ENCODE measurements at regions not wholly inside any gene's neighbourhood (a gene's known extent, or its start where the extent isn't known, plus 50 kb on each side); places are given as distances from the start of the nearest gene placed in this dataset.

- intact Hi-C loops (cut with micrococcal nuclease) = no loop called here
Observed at GRCh38 chr15:37847776-37848175, 86.7 kb upstream of the TMCO5A start.

- intact Hi-C loops (cut with micrococcal nuclease) = no loop called here
Observed at GRCh38 chr15:37856109-37856508, 78.3 kb upstream of the TMCO5A start.

- intact Hi-C loops (cut with micrococcal nuclease) = no loop called here
Observed at GRCh38 chr15:37860896-37861295, 73.5 kb upstream of the TMCO5A start.

- intact Hi-C loops (cut with micrococcal nuclease) = no loop called here
Observed at GRCh38 chr15:37865687-37866086, 68.8 kb upstream of the TMCO5A start.

GRCh38 chr15:37870711-37871110, 63.7 kb upstream of the TMCO5A start:
- intact Hi-C loops (cut with micrococcal nuclease) = no loop called here

- intact Hi-C loops (cut with micrococcal nuclease) = no loop called here
Observed at GRCh38 chr15:37872661-37873060, 61.8 kb upstream of the TMCO5A start.

- intact Hi-C loops (cut with micrococcal nuclease) = no loop called here
Observed at GRCh38 chr15:37873336-37873735, 61.1 kb upstream of the TMCO5A start.

GRCh38 chr15:37876900-37877299, 57.5 kb upstream of the TMCO5A start:
- intact Hi-C loops (cut with micrococcal nuclease) = no loop called here

- intact Hi-C loops (cut with micrococcal nuclease) = no loop called here
Observed at GRCh38 chr15:37877851-37878741, 56.3 kb upstream of the TMCO5A start.

GRCh38 chr15:37880009-37880834, 54.2 kb upstream of the TMCO5A start:
- intact Hi-C loops (cut with micrococcal nuclease) = no loop called here

GRCh38 chr15:37880835-37881153, 53.6 kb upstream of the TMCO5A start:
- intact Hi-C loops (cut with micrococcal nuclease) = no loop called here

GRCh38 chr15:37881237-37882013, 53.0 kb upstream of the TMCO5A start:
- intact Hi-C loops (cut with micrococcal nuclease) = no loop called here

- intact Hi-C loops (cut with micrococcal nuclease) = no loop called here
Observed at GRCh38 chr15:37882640-37883039, 51.8 kb upstream of the TMCO5A start.
